ENCODE measurements at regions not wholly inside any gene's neighbourhood (a gene's known extent, or its start where the extent isn't known, plus 50 kb on each side); places are given as distances from the start of the nearest gene placed in this dataset.

DNA sequence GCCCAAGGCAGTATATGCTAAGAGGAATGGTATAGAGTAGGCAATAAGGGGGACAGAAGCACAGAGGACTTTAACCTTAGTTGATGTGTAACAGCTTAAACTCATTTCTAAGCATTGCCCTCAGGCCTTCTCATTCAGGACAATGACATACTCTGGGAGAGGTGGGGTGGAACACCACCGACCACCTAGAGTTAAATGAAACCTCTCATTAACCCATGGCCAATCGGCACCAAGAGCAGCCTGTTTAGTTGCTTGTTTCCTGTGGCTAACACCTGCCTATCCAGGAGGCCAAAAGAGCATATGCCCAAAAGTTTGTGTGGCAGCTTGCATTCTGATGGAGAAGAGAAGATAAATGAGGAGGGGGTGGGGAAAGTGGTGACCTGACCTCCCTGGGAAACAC, 50.0 kb downstream of the PABIR2 start:
- no peak for DNase-seq

DNA sequence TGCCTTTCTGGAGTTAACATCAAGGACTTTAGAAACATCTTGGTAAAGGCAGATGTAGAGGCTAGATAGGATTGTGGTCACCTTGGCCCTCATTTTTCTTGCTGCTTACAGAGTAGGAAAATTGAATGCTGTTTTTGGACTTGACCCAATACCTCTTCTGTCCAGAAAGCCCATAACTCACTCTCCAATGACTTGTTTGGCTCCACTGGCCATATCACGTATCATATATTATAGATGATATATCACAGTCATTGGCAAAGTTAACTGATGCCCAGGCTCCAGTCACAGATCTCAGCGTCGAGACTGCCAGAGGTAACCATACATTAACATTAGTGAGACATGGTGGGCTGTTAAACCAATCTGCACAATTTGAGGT, 50.6 kb downstream of the PABIR2 start:
- no peak for DNase-seq

DNA sequence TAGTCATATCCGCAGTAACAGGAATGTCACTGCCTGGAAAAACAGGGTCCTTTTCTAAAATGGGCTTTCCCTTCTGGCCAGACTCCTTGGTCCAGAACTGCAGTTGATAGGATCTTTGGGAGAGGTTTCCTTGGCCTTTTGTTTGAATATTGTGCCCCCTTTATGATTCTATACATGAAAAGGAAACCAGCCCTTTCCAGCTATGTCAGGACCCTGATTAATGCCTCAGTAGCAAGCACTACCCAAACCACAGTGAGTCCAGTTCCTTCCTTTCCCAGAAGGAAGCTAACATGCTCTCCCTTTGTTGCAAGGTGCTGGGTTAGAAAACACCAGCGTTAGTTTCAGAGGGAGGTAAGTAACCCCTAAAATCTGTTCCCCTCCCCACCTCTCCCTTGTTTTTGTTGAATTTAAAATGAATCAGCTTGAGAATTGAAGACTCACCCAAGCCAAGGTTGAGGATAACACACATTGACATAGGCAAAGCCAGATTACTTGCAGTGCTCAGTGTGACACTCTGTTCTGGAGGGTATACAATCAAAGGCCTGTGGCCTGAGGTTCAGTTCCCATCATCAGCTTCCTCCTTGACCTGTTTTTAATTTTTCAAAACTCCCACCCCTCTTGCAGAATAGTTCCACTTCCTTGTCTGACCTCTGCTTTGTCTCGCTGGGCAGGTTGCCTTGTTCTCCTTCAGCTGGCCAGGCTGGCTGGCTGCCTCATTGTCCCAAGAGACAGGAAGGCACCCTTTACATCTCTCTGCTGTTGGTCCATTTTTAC, 51.2 kb downstream of the PABIR2 start:
- DNase-seq = peak in 1 of 2 donors; percentile 4

DNA sequence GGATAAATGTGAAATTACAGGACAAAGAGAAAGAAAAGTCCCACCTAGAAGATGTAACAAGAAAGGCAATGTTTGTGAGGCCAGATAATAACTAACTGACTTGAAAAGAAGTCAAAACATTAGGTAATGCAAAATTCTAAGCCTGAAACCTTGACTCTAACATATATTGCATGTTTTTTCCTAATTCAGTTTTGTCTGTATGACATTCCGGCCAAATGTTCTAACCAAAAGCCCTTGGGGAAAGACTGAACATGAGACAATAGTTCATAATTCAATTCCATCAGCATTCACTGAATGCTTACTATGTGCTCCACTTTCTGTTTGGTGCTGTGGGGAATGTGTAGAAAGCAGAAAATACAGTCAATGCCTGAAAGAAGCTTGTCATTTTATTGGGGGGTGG, 53.9 kb downstream of the PABIR2 start:
- DNase-seq = no peak

DNA sequence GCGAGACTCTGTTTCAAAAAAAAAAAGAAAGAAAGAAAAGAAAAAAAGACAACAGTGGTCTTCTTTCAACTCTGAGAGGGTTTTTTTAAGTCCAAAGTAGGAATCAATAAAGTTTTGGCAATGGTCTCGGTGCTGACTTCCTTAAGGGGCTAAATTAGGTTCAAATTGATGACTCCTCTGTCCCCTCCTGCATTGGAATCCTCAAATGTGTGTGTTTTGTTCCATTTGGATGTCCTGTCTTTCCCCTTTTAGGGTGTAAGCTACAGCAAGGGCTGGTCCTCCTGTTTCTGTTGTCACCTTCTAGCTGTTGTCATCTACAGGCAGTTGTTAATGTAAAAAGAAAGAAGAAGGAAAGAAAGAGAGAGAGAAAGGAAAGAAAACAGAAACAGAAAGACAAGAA, 54.4 kb downstream of the PABIR2 start:
- DNase-seq = no peak

DNA sequence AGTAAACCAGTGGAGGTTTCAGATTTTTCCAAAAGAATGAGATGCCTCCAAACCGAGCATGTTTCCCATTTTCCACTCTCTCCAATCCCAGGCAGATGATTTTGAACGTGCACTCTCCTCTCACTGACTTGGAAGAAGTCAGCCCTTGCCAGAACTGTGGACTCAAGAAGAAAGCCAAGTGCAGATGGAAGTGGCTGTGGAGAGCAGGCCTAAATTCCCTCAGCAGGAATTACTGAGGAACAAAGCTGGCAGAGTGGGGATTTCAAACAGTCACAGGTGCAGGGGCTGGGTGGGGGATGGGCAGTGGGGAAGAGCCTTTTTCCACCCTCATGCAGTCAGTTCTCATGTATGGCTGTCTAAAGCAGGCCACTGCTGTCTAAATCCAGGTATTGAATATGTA, 55.3 kb downstream of the PABIR2 start:
- no peak for DNase-seq

DNA sequence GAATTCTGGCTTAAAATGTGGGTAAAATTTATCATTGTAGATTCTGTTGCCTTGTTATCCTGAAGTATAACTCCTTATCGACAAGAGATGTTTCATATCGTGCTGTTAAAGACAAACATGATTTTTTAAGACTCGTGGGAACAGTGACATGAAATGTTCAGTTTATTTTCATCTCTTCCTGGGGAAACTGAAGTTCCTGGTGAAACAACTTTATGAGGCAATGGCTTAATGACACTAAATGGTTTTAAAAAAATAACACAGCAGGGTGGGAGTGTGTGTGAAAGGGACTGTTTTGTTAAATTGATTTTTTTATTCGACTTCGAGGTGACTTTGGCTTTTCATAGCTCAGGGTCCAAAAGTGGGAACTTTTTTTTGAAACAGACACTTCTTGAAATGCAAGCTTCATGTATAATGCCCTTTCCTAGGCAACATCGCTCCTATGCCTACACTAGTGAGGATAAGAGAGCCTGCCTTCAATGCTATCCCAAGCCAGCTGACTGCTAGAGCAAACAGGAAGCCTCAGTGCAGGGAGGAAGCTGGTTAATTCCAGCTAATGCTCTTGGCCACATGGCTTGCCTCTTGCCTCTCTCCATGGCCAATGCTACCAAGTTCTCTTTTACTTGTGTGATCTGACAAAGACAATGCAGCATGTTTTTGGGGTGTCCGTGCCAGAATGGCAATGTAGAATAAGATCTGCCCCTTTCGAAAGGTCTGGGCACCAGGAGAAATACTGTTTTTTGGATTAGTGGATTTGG, 57.8 kb downstream of the PABIR2 start:
- DNase-seq = no peak

DNA sequence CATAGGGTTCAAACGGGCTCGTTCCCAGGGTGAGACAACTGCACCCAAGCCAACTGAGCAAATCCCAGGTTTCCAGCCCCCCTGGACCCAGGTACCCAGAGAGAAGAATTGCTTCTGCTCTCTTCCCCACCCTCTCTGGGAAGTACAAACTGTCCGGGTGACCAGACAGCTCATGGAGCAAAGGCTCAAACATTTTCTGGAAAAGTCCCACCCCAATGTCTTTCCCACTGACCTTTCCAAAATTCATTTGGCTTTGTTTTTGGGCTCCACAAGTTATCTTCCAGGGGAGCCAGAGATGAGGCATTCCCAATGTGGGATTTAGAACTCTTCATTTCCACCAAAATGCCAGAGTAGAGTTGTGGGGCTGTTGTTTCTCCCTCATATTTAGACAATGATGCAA, 58.6 kb downstream of the PABIR2 start:
- no peak for DNase-seq

DNA sequence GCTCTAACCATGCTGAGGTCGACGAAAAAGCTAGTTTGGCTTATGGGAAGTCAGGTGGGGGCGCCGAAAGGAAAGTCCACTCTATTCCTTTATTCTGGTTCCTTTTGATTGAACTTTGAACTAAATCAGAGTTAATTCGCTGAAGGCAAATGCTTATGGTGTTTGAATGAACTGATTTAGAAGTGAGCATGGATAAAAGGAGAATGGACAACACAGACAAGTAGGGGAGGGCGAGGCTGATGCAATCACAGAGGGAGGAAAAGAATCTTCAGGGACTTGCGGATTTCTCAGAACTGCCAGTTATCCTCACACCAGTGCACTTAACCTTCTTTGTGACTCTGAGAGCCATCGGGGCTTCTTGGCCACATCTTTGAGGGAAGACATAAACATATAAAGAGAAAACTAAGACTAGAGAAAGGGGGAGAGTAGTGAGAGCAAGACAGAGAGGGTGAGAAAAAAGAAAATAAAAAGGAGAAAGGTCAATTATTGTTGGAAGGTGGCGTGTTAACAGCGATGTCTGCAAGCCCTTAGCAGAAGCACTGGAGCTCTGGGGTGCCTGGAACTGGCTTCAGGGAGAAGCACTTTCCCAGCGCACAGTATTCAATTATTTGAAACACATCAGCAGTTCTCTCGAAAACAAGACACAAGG, 59.2 kb downstream of the PABIR2 start:
- no peak for DNase-seq

DNA sequence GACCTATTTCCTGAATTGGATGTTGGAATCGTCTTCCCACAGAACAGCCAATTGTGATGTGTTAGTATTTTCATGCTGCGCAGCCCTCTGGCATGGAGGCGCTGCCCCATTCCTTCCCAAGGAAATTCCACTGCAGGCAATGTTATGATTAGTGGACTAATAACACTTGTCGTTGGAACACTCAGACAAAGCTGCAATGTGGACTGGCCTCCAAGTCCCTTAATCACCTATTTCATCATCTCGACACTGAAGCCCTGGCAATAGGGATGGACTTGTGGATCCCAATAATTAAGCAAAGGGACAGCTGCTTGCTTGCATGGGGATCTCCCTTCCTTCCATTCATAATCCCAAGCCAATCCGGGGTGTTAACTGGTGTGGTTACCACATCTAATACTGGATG, 59.9 kb downstream of the PABIR2 start:
- no peak for DNase-seq

DNA sequence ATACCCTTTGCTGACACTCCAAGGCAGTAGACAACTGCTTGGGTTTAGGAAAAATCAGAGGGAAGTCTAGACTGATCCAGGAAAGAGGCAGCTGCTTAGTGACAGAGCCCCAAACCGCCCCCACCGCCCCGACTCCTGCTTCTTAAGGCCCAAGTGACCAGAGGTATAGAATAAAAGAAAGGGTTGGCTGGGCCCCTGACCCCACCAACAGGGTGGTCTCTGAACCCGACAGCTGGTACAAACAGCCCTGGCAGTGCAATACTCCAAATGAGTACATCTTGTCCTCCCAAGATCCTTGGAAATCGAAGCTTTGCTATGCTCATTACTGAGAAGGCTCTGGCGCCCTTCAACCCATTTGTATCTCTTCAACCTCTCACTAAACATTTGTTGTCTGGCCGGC, 60.6 kb downstream of the PABIR2 start:
- DNase-seq = no peak

DNA sequence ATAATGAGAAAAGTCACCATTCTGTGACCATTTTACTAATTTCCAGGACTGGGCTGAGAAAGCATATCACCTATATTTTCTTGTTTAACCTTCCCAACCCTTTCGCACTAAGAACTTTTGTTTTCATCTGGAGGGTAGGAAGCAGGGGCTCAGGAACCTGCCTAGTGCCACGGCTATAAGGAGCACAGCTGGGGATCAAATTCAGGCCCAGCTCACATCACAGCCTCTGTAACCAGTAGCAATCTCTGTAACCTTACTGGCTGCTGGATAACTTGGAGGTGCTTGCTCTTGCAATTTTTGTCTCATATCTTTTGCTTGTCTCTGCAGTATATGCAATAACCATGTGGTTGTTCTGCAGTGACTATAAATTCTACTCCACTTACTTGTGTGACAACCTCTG, 62.0 kb downstream of the PABIR2 start:
- no peak for DNase-seq

DNA sequence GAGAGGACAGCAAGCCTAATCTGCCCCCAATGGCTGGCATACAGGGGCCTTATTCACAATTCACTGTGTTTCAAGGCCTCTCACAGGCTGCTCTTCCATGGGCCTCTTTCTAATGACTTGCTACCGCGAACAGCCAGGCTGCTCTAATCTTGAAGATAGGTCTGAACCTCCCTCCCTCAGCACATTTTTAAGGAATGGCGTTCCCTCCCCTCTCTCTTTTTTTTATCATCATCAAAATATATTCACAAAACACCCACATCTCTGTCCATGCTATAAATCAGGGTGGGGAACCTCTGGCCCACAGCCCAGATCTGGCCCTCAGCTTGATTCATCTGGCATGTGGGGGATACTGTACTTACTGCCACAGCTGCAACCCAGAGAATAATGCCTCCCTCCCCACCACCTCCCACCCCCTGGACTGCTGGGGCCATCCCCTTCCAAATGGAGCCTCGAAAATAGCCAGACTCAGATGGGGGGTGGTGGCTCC, 62.5 kb downstream of the PABIR2 start:
- DNase-seq = no peak

DNA sequence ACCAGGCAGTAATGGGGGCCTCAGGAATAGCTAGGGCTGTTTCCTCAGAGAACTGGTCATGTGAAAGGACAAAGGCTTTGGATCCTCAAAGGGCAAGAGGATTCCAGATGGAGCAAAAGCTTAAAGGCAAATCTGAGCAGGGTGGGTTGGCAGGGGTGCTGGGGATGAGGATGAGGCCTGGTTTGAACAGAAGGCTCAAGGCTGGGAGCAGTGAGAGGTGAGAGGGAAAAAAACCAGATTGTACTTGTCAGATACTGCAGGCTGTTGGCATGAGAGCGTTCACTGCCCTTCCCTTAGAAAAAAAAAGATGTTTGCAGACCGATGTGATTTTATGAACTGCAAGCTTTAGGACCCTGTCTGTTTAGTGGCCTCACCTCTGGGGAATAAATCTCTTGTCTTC, 63.4 kb downstream of the PABIR2 start:
- no peak for DNase-seq

DNA sequence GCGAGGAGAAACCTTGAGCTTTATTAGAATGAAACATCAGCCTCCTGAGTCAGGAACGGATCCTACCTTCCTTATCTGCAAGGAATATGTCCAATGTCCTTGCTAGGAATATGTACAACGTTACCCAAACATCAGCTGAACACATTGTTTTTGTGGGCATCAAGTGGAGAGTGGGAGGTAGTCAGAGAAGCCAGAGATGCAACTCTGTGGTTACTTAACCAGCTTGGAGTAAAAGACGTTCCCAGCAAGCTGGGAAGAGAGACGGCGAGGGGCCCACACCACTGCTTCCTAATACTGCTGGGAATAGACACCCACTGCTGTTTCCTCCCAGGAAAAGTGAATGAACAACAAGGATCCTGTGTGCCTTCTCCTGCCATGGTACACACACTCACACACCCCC, 64.3 kb downstream of the PABIR2 start:
- no peak for DNase-seq

DNA sequence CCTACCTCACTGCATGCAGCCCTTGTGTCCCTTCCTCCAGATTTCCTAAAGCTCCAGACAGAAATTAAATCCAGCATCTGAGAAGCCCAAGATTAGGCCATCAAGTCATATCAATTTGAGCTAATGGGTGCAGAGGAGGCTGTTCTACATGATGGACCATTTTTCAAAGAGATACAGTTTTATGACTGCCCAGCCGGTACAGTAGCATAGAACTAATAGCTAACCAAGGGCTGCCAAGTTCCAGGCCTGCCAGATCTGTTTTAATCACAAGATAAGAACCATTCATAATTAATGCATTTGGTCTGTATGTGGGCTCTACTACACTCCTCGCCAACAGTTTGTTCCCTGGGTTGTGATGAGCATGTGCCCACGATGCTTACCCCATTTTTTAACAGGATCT, 64.9 kb downstream of the PABIR2 start:
- DNase-seq = no peak

DNA sequence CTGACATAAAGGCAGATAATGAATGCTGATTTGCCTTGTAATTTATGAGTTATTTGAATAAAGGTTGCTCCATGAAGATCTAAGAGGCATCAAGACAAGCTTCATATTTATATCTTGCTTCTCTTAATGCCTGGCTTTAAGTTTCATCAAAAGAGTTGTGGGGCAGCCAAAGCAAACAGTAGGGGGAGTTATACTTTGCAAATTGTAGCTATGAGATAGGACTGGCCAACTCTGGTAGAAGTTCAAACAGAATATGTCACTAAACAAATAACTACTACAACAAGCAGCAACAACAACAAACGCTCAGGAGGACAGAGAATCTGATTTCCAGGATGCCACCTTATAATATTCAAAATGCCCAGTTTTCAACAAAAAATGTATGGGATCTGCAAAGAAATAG, 69.1 kb upstream of the PLAC1 start:
- no peak for DNase-seq

DNA sequence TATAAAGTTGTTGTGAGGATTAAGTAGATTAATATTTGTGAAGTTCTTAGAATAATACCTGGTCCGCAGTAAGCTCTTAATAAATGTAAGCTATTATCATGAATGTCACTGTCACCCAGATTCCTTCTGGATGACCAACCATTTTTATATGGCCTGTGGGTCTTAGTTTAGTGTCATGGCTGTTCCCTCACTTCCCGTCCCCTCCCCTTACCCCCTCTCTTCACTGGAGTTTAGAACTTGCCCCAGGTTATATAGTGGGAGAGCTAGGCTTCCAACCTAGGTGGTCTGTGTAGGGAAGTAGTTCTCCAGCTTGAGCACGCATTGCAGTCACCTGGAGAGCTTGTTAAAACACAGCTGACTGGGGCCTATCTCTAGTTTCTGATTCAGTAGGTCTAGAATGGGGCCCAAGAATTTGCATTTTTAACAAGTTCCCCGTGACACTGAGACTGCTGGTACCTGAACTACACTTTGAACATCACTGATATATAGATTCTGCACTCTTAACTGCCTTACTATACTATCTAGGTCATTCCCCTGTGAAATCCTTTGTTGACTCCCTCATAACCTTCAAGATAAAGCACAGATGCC, 66.9 kb upstream of the PLAC1 start:
- no peak for DNase-seq

DNA sequence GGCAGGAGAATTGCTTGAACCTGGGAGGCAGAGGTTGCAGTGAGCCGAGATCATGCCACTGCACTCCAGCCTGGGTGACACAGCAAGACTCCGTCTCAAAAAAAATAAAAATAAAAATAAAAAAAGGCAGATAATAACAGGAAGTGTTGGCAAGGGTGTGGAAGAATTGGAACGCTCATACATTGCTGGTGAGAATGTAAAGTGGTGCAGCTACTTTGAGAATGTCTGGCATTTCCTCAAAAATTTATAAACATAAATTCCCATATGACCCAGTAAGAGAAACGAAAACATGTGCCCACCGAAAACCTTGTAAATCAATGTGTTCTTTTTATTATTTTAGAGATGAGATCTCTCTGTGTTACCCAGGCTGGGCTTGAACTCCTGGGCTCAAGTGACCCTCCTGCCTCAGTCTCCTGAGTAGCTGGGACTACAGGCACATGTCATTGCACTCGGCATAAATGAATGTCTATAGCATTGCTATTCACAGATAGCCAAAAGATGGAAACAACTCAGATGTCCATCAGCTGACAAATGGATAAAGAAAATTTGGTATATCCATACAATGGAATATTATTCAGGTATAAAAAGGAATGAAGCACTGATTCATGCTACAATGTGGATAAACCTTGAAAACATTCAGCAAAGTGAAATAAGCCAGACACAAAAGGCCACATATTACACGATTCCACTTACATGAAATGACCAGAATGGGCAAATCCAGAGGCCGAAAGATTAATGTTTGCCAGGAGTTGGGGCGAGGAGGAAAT, 63.7 kb upstream of the PLAC1 start:
- DNase-seq = no peak

DNA sequence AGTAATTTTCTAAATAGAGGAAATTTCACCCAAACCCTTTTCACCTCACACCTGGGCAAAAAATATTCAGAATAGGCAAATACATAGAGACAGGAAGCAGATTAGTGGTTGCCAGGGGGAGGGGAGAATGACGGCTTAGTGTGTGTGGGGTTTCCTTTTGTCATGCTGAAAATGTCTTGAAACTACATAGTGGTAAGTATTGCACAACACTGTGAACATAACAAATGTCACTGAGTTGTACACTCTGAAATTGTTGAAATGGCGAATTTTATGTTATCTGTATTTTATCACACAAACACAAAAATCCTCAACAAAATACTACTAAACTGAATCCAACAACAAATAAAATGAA, 60.7 kb upstream of the PLAC1 start:
- peak in 1 of 2 donors; percentile 8 for DNase-seq

DNA sequence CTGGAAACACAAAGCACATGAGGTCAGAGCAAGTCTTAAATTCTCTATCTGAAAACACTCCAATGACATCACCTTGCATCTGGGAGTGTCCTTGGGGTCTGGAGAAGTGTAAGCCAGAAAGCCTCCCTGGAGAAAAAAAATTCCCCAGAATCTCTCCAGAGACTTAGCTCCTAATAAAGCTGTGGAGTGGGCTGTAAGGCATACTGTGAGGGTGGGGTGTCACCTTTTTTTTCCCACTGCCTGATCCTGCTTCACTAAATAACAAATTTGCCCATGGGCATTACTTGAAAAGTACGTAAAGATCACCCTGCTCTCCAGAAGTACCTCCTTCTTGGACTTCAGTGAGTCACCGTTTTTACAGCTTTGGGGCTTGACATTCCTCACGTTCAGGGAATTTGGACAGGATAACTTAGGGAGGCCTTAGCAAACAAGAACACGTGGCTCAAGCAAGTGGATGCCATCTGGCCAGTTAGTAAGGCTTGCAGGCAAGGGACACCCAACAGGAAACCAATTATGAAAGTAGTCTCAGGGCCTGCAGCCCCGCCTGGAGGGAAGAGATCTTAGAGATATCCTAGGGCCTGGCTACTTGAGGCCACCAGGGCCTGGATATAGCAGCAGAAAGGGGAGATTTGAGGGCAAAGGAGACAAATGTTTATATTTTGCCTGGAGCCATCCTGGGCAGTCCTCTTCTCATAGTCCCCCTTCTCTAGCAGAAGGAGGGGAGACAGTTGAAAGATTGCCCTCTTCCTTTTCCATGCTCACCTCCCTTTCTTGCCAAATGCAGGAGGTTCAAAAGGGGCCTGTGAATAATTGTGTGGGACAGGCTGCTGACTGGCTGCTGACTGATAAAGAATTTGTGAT, 60.1 kb upstream of the PLAC1 start:
- no peak for DNase-seq

DNA sequence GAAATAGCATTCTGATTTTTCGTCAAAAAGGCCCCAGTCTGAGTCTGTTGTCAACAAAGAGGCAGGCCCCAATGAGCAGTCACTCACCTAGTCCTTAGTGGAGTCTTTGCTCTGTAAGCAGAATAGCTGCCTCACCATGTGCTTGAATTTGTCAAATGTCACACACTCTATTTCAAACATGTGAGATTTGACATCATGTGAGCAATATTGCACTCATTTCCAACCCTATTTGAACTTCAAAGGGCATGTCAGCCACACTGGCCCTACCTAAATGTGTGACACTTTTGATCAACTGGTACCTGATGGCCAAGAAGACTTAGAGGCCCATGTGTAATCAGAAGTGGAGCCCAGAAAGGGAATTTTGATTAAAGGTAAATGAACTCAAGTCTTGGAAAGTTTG, 59.4 kb upstream of the PLAC1 start:
- DNase-seq = no peak

Data from CD4-positive, alpha-beta T cell treated with Interferon alpha-2 for 1 hour (primary cell).